PFSK-1 (cell line): ENCODE measurements at regions not wholly inside any gene's neighbourhood (a gene's known extent, or its start where the extent isn't known, plus 50 kb on each side); places are given as distances from the start of the nearest gene placed in this dataset.

Source experiments
- FOXP2 ChIP-seq: optimal IDR thresholded peaks from 2 replicates; pipeline ENCODE3; 2011; ENCODE audit warnings: borderline replicate concordance, control low read depth, inconsistent platforms; ENCODE audit not compliant: insufficient read depth; ENCODE audit errors: extremely low read length, extremely low read depth
- POLR2AphosphoS5 ChIP-seq: IDR thresholded peaks from 2 replicates; pipeline ENCODE4 v1.6.1; 2012; ENCODE audit warnings: low read depth, mild to moderate bottlenecking, control low read depth, low read length, moderate library complexity
- SIN3A ChIP-seq: IDR thresholded peaks from 2 replicates; pipeline ENCODE4 v1.6.1; 2012; ENCODE audit warnings: mild to moderate bottlenecking, low read length, moderate library complexity, borderline replicate concordance; ENCODE audit not compliant: insufficient read depth
- TAF1 ChIP-seq: IDR thresholded peaks from 2 replicates; pipeline ENCODE4 v1.6.1; 2012; ENCODE audit warnings: low read length, control low read depth, borderline replicate concordance; ENCODE audit not compliant: insufficient read depth
- TF ChIP-seq, protein P1 (sequence below), 2 experiments: IDR thresholded peaks; 2 replicates each; pipeline versions ENCODE4 v1.6.1 to v1.8.0; 2011 to 2012; ENCODE audit warnings: low read depth in 2 of 2, low read length in 2 of 2, control low read depth in 1 of 2, inconsistent platforms in 1 of 2, mild to moderate bottlenecking in 1 of 2, moderate library complexity in 1 of 2; ENCODE audit not compliant: insufficient read depth in 1 of 2

DNA sequence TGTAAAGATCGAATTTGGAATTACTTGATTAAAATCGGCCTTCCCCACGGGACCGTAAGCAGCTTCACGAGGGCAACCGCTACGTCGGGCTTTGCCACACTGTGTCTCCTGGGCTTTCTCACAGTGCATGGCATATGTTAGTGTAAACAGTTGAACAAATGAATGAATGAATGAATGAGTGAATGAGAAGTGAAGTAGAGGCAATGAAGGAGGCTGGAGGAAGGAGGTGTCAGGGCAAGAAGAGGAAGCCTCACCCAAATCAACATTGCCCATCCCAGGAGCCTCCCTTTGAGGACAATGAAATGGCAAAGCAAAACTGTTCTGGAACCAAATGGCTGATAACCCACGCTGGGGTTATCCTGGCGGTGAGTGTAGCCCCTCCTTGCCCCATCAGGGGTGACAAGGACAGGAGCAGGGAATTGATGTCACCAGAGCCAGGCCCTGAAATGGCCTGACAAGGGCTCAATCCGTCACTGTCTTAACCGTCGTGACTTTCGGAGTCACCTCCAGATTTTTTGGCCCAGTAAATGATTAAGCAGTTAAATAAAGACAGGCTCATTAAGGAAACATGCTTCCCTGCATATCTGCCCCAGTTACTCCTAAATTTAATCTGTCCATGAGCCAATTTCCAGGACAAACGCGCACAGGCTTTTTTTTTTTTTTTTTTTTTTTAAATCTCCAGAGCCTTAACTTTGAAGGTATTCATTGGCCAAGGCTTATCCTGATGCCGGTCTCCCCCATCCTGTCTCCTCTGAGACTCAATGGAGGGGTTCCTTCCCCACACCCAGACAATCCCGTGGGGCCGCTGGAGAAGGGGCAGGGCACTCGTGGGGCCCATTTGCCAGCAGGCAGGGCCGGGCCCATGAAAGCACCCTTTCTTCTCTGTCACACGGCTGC, 88.4 kb upstream of the BOD1 start:
- TF ChIP-seq SIN3A, result no peak
- TF ChIP-seq, protein P1, sequence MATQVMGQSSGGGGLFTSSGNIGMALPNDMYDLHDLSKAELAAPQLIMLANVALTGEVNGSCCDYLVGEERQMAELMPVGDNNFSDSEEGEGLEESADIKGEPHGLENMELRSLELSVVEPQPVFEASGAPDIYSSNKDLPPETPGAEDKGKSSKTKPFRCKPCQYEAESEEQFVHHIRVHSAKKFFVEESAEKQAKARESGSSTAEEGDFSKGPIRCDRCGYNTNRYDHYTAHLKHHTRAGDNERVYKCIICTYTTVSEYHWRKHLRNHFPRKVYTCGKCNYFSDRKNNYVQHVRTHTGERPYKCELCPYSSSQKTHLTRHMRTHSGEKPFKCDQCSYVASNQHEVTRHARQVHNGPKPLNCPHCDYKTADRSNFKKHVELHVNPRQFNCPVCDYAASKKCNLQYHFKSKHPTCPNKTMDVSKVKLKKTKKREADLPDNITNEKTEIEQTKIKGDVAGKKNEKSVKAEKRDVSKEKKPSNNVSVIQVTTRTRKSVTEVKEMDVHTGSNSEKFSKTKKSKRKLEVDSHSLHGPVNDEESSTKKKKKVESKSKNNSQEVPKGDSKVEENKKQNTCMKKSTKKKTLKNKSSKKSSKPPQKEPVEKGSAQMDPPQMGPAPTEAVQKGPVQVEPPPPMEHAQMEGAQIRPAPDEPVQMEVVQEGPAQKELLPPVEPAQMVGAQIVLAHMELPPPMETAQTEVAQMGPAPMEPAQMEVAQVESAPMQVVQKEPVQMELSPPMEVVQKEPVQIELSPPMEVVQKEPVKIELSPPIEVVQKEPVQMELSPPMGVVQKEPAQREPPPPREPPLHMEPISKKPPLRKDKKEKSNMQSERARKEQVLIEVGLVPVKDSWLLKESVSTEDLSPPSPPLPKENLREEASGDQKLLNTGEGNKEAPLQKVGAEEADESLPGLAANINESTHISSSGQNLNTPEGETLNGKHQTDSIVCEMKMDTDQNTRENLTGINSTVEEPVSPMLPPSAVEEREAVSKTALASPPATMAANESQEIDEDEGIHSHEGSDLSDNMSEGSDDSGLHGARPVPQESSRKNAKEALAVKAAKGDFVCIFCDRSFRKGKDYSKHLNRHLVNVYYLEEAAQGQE (IDR thresholded peaks at IDR 0.05; ENCODE audit: insufficient read depth in 1 of 2, low read depth in 2 of 2, low read length in 2 of 2), result no peak
- TF ChIP-seq TAF1, result no peak
- TF ChIP-seq FOXP2, result no peak
- TF ChIP-seq POLR2AphosphoS5, result no peak

DNA sequence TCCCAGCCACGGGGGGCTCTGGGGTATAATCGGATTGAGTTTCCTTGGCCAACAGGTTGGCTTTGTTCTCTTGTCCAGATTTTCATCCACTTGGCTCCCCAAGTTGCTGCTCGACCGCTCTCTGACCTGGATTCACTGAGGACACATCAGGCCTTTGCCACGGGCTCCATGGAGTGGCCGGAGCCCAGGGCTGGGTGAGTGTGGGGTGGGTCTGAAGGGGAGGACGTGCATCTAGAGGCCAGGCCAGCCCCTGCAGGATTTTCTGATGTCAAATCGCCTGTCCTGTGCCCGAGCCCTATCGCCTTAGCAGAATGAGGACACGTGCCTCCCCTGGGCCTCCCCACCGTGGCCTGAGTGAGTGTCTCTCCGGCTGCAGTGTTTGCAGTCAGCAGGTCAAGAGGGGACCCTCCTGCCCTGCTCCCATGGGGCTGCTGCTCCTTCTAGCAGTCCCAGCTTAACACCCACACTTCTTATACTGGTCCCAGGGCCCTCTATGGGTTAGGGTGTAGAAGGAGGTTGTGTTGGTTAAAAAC, 89.1 kb upstream of the BOD1 start:
- no peak for TF ChIP-seq TAF1
- no peak for TF ChIP-seq POLR2AphosphoS5
- TF ChIP-seq, protein P1 (IDR thresholded peaks at IDR 0.05; ENCODE audit: insufficient read depth in 1 of 2, low read depth in 2 of 2, low read length in 2 of 2), result no peak
- no peak for TF ChIP-seq FOXP2
- no peak for TF ChIP-seq SIN3A

DNA sequence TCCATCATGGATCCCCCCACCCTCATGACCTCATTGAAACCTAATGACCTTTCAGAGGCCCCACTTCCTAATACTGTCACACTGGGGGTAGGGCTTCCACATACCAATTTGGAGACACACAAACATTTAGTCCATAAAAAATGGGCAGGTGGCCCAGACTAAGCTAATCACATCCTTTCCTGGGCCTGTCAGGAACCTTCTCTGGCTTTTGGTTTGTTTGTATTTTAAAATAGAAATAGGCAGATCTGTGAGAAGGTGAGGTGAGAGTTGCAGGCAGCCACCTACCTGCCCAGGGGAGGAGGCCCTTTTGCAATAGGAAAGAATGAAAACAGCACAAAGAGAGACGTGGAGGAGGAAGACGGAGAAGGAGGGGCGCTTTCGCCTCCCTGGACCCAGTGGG, 90.2 kb upstream of the BOD1 start:
- TF ChIP-seq FOXP2 (no peak), SIN3A (no peak), POLR2AphosphoS5 (no peak), TAF1 (no peak)
- TF ChIP-seq, protein P1 (IDR thresholded peaks at IDR 0.05; ENCODE audit: insufficient read depth in 1 of 2, low read depth in 2 of 2, low read length in 2 of 2), result no peak

DNA sequence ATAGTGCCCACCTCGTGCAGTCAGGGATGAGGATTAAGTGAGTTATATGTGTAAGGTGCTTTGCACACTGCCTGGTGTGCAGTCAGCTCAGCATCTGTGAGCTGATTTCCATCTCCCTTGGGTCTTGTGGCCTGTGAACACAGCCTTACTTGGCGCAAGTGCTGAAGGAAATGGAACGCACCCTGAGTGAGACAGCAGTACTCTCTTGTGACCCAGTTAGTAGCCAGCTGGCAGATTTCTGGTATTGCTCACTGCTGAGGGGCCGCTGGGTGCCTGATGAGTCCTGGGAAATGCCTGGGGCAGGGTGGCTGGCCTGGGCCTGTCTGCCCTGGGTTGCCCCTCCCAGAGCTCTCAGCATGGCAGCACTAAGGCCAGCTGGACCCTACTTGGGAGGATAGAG, 90.9 kb upstream of the BOD1 start:
- TF ChIP-seq FOXP2, result no peak
- TF ChIP-seq POLR2AphosphoS5, result no peak
- TF ChIP-seq, protein P1 (IDR thresholded peaks at IDR 0.05; ENCODE audit: insufficient read depth in 1 of 2, low read depth in 2 of 2, low read length in 2 of 2), result no peak
- TF ChIP-seq TAF1, result no peak
- TF ChIP-seq SIN3A, result no peak
